HL-60 (cell line): ENCODE measurements at regions not wholly inside any gene's neighbourhood (a gene's known extent, or its start where the extent isn't known, plus 50 kb on each side); places are given as distances from the start of the nearest gene placed in this dataset.

Experiments used
- CTCF ChIP-seq: IDR thresholded peaks from one replicate; pipeline ENCODE4 v1.5.1; 2011; ENCODE audit warnings: low read length, control low read depth, inconsistent platforms; ENCODE audit not compliant: insufficient read depth
- GABPA ChIP-seq: IDR thresholded peaks from 2 replicates; pipeline ENCODE4 v1.6.1; 2012; ENCODE audit warnings: low read depth
- POLR2AphosphoS5 ChIP-seq: IDR thresholded peaks from 2 replicates; pipeline ENCODE4 v1.6.1; 2012; ENCODE audit warnings: low read depth
- SPI1 ChIP-seq: IDR thresholded peaks from 2 replicates; pipeline ENCODE4 v1.6.1; 2012; ENCODE audit warnings: low read depth, mild to moderate bottlenecking, borderline replicate concordance
- TF ChIP-seq, protein P1 (sequence below): IDR thresholded peaks from 2 replicates; pipeline ENCODE4 v1.6.1; 2012; ENCODE audit warnings: low read depth; ENCODE audit not compliant: insufficient replicate concordance

DNA sequence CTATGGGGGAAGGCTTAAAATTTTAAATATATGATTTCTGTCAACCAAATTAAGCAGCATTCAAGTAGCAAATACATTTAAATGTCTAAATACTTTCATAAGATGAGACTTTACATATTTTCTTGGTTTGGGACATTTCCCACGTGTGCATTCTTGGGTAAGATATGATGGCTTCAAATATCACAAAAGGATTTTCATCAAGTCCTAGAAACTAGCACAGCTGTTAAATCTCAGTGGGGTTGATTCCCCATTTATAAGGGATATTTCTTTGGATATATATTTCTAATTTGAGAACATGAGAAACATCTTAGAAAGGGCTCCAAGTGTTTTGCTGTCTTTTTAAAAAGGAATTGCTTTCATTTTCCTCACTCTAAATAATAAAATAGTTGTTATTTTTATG, 90.2 kb downstream of the P2RY10 start:
- no peak for TF ChIP-seq CTCF
- TF ChIP-seq POLR2AphosphoS5, result no peak
- no peak for TF ChIP-seq SPI1
- TF ChIP-seq, protein P1, sequence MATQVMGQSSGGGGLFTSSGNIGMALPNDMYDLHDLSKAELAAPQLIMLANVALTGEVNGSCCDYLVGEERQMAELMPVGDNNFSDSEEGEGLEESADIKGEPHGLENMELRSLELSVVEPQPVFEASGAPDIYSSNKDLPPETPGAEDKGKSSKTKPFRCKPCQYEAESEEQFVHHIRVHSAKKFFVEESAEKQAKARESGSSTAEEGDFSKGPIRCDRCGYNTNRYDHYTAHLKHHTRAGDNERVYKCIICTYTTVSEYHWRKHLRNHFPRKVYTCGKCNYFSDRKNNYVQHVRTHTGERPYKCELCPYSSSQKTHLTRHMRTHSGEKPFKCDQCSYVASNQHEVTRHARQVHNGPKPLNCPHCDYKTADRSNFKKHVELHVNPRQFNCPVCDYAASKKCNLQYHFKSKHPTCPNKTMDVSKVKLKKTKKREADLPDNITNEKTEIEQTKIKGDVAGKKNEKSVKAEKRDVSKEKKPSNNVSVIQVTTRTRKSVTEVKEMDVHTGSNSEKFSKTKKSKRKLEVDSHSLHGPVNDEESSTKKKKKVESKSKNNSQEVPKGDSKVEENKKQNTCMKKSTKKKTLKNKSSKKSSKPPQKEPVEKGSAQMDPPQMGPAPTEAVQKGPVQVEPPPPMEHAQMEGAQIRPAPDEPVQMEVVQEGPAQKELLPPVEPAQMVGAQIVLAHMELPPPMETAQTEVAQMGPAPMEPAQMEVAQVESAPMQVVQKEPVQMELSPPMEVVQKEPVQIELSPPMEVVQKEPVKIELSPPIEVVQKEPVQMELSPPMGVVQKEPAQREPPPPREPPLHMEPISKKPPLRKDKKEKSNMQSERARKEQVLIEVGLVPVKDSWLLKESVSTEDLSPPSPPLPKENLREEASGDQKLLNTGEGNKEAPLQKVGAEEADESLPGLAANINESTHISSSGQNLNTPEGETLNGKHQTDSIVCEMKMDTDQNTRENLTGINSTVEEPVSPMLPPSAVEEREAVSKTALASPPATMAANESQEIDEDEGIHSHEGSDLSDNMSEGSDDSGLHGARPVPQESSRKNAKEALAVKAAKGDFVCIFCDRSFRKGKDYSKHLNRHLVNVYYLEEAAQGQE, result no peak
- TF ChIP-seq GABPA, result no peak
